ENCODE measurements at regions not wholly inside any gene's neighbourhood (a gene's known extent, or its start where the extent isn't known, plus 50 kb on each side); places are given as distances from the start of the nearest gene placed in this dataset.

- TF ChIP-seq CTCF (IDR thresholded peaks at IDR 0.05) (no peak), POLR2AphosphoS5 (IDR thresholded peaks at IDR 0.05) (no peak)
These were observed 193.2 kb upstream of the FRMD6 start for GRCh38 chr14:51458563-51458955.
